HTR-8/SVneo (cell line): ENCODE measurements at regions not wholly inside any gene's neighbourhood (a gene's known extent, or its start where the extent isn't known, plus 50 kb on each side); places are given as distances from the start of the nearest gene placed in this dataset.
"Not testable (repeated sequence)": the region's sequence is repeated elsewhere in the genome, so short reads cannot be mapped to it uniquely, and the experiment has no call there.

Source experiments
- DNase-seq: peaks from one replicate; pipeline ENCODE4 v3.0.0; 2011; ENCODE audit warnings: low spot score, mixed read lengths; ENCODE audit not compliant: insufficient read length
- FAIRE-seq: peaks from 2 replicates; lab custom pipeline; 2011; peaks lifted over from hg19 to GRCh38; lab: Jason Lieb, UNC

GRCh38 chr6:111925296-111925695, 52.0 kb upstream of the FYN start:
- DNase-seq (peak; percentile 23), FAIRE-seq (no peak)

GRCh38 chr6:111926731-111927302, 53.6 kb upstream of the FYN start:
- FAIRE-seq (no peak), DNase-seq (no peak)

- no peak for FAIRE-seq
- no peak for DNase-seq
These were observed 54.1 kb upstream of the FYN start for GRCh38 chr6:111927321-111927720.

GRCh38 chr6:111928139-111928538, 54.9 kb upstream of the FYN start:
- FAIRE-seq: no peak
- DNase-seq: no peak

GRCh38 chr6:111934611-111935010, 61.4 kb upstream of the FYN start:
- FAIRE-seq, DNase-seq: not testable (repeated sequence)

- DNase-seq (no peak), FAIRE-seq (no peak)
These were observed 63.5 kb upstream of the FYN start for GRCh38 chr6:111936718-111937117.

- DNase-seq: no peak
- no peak for FAIRE-seq
These were observed 65.5 kb upstream of the FYN start for GRCh38 chr6:111938710-111939109.

- no peak for FAIRE-seq
- no peak for DNase-seq
These were observed 66.7 kb upstream of the FYN start for GRCh38 chr6:111939902-111940301.

- DNase-seq: no peak
- FAIRE-seq: no peak
These were observed 67.5 kb upstream of the FYN start for GRCh38 chr6:111940801-111941200.

GRCh38 chr6:111941686-111942330, 68.6 kb upstream of the FYN start:
- no peak for DNase-seq
- no peak for FAIRE-seq

- DNase-seq (no peak), FAIRE-seq (no peak)
These were observed 69.3 kb upstream of the FYN start for GRCh38 chr6:111942561-111942960.

- FAIRE-seq: no peak
- DNase-seq: no peak
These were observed 70.0 kb upstream of the FYN start for GRCh38 chr6:111943266-111943665.

- DNase-seq (no peak), FAIRE-seq (no peak)
These were observed 70.5 kb upstream of the FYN start for GRCh38 chr6:111943726-111944125.

GRCh38 chr6:111944541-111944940, 71.3 kb upstream of the FYN start:
- FAIRE-seq (peak; percentile 64), DNase-seq (no peak)

GRCh38 chr6:111949546-111949945, 76.3 kb upstream of the FYN start:
- DNase-seq: no peak
- FAIRE-seq: no peak

- FAIRE-seq: not testable (repeated sequence)
These were observed 76.7 kb upstream of the FYN start for GRCh38 chr6:111949984-111950383.

GRCh38 chr6:111950661-111951496, 77.6 kb upstream of the FYN start:
- no peak for DNase-seq
- no peak for FAIRE-seq

More at GRCh38 chr6:111949984-111950383, 76.7 kb upstream of the FYN start:
- DNase-seq: not testable (repeated sequence)

GRCh38 chr6:111951497-111952085, 78.3 kb upstream of the FYN start:
- FAIRE-seq (no peak), DNase-seq (no peak)

- no peak for DNase-seq
- no peak for FAIRE-seq
These were observed 79.0 kb upstream of the FYN start for GRCh38 chr6:111952274-111952673.

- no peak for DNase-seq
- peak; percentile 48 for FAIRE-seq
These were observed 79.7 kb upstream of the FYN start for GRCh38 chr6:111952821-111953540.
